OCI-M1 (cell line): ENCODE measurements at regions not wholly inside any gene's neighbourhood (a gene's known extent, or its start where the extent isn't known, plus 50 kb on each side); places are given as distances from the start of the nearest gene placed in this dataset.

Experiments used
- DNase-seq: peaks from one replicate; lab custom pipeline; 2025; lab: John Stamatoyannopoulos, UW

- DNase-seq = no peak
These were observed 206.6 kb upstream of the GRIK3 start for GRCh38 chr1:37240897-37241296.

- no peak for DNase-seq
These were observed 208.2 kb upstream of the GRIK3 start for GRCh38 chr1:37242501-37242900.

GRCh38 chr1:37243368-37244082 lies 209.2 kb upstream of the GRIK3 start:
- DNase-seq = no peak

- DNase-seq = no peak
These were observed 209.8 kb upstream of the GRIK3 start for GRCh38 chr1:37244083-37244480.

GRCh38 chr1:37244815-37245214 lies 210.5 kb upstream of the GRIK3 start:
- DNase-seq = no peak

- no peak for DNase-seq
These were observed 212.3 kb upstream of the GRIK3 start for GRCh38 chr1:37246631-37247030.

- no peak for DNase-seq
These were observed 216.1 kb upstream of the GRIK3 start for GRCh38 chr1:37250371-37250770.

GRCh38 chr1:37255136-37255795 lies 219.1 kb upstream of the ZC3H12A start:
- DNase-seq = peak; percentile 56

GRCh38 chr1:37255868-37256267 lies 218.5 kb upstream of the ZC3H12A start:
- DNase-seq = no peak

GRCh38 chr1:37257646-37258045 lies 216.7 kb upstream of the ZC3H12A start:
- DNase-seq = no peak

- DNase-seq = no peak
These were observed 216.3 kb upstream of the ZC3H12A start for GRCh38 chr1:37258068-37258467.

GRCh38 chr1:37259019-37259418 lies 215.4 kb upstream of the ZC3H12A start:
- no peak for DNase-seq

- no peak for DNase-seq
These were observed 213.3 kb upstream of the ZC3H12A start for GRCh38 chr1:37261129-37261528.

GRCh38 chr1:37262439-37263170 lies 211.8 kb upstream of the ZC3H12A start:
- DNase-seq = no peak

GRCh38 chr1:37265156-37265555 lies 209.2 kb upstream of the ZC3H12A start:
- DNase-seq = no peak

- no peak for DNase-seq
These were observed 208.4 kb upstream of the ZC3H12A start for GRCh38 chr1:37265786-37266667.

- DNase-seq = no peak
These were observed 207.1 kb upstream of the ZC3H12A start for GRCh38 chr1:37267111-37267835.

GRCh38 chr1:37270639-37271038 lies 203.7 kb upstream of the ZC3H12A start:
- no peak for DNase-seq

- DNase-seq = no peak
These were observed 201.8 kb upstream of the ZC3H12A start for GRCh38 chr1:37272626-37273025.

- DNase-seq = no peak
These were observed 199.9 kb upstream of the ZC3H12A start for GRCh38 chr1:37274486-37274885.

GRCh38 chr1:37274938-37275631 lies 199.3 kb upstream of the ZC3H12A start:
- no peak for DNase-seq
